HEK293 (cell line): ENCODE measurements at regions not wholly inside any gene's neighbourhood (a gene's known extent, or its start where the extent isn't known, plus 50 kb on each side); places are given as distances from the start of the nearest gene placed in this dataset.

ENCODE experiments used
- CTCF ChIA-PET: fragments of 350-600 bp; formaldehyde crosslinking; extraction: SDS; loops from one replicate; lab custom pipeline; 2021; ENCODE audit warnings: antibody characterized with exemption; lab: Yijun Ruan, JAX
- POLR2A ChIA-PET: fragments of 300-600 bp; formaldehyde crosslinking; extraction: SDS; loops from one replicate; lab custom pipeline; 2020; ENCODE audit warnings: antibody characterized with exemption, inconsistent platforms; lab: Yijun Ruan, JAX
- H3K27ac ChIP-seq: fragments of 200-500 bp; sonication (Bioruptor generic); 2 replicates; pipeline ENCODE4 v1.5.1; 2014; ENCODE audit warnings: low read depth, low read length, control low read depth, inconsistent platforms; ENCODE audit errors: extremely low read depth
- H3K36me3 ChIP-seq, 2 experiments: fragments of 200-500 bp in 1 of 2; sonication (Bioruptor generic) in 1 of 2; 1 replicate in 1 of 2; 2 replicates in 1 of 2; pipeline ENCODE4 v1.5.1; 2014 to 2017; ENCODE audit warnings: inconsistent platforms in 2 of 2, low read length in 2 of 2; ENCODE audit not compliant: control insufficient read depth in 2 of 2, insufficient read depth in 1 of 2
- H3K4me1 ChIP-seq: fragments of 200-500 bp; sonication (Bioruptor generic); 2 replicates; pipeline ENCODE4 v1.5.1; 2014; ENCODE audit warnings: mild to moderate bottlenecking, low read length, inconsistent platforms; ENCODE audit not compliant: control insufficient read depth, insufficient read depth
- H3K4me3 ChIP-seq: 2 replicates; pipeline ENCODE4 v1.5.1; 2011; ENCODE audit warnings: low read depth, mild to moderate bottlenecking, control low read depth, low read length, moderate library complexity
- H3K9me3 ChIP-seq: fragments of 200-500 bp; sonication (Bioruptor generic); 2 replicates; pipeline ENCODE4 v1.5.1; 2014; ENCODE audit warnings: low read depth, low read length, inconsistent platforms; ENCODE audit not compliant: control insufficient read depth, insufficient read depth
- BCL6B ChIP-seq: fragments of 450-650 bp; formaldehyde crosslinking; IDR thresholded peaks from 2 replicates; pipeline ENCODE4 v1.5.1; 2017; ENCODE audit warnings: missing biosample characterization, missing genetic modification characterization
- EGR2 ChIP-seq: fragments of 450-650 bp; formaldehyde crosslinking; IDR thresholded peaks from 2 replicates; pipeline ENCODE4 v1.5.1; 2016; ENCODE audit warnings: low read depth, missing biosample characterization, missing genetic modification characterization
- FEZF1 ChIP-seq: fragments of 450-650 bp; formaldehyde crosslinking; IDR thresholded peaks from 2 replicates; pipeline ENCODE4 v1.5.1; 2016; ENCODE audit warnings: missing biosample characterization, missing genetic modification characterization
- GFI1B ChIP-seq: fragments of 450-650 bp; formaldehyde crosslinking; IDR thresholded peaks from 2 replicates; pipeline ENCODE4 v1.5.1; 2016; ENCODE audit warnings: missing biosample characterization, missing genetic modification characterization
- IKZF3 ChIP-seq: fragments of 450-650 bp; IDR thresholded peaks from 2 replicates; pipeline ENCODE4 v1.5.0; 2018; ENCODE audit warnings: missing biosample characterization, mild to moderate bottlenecking, missing genetic modification characterization, moderate library complexity
- KLF9 ChIP-seq: fragments of 450-650 bp; formaldehyde crosslinking; IDR thresholded peaks from 2 replicates; pipeline ENCODE4 v1.5.1; 2016; ENCODE audit warnings: missing biosample characterization, missing genetic modification characterization, low read depth
- MZF1 ChIP-seq: fragments of 450-650 bp; formaldehyde crosslinking; IDR thresholded peaks from 2 replicates; pipeline ENCODE4 v1.5.1; 2017; ENCODE audit warnings: missing biosample characterization, missing genetic modification characterization, borderline replicate concordance
- OVOL3 ChIP-seq: fragments of 450-650 bp; formaldehyde crosslinking; IDR thresholded peaks from 2 replicates; pipeline ENCODE4 v1.5.1; 2016; ENCODE audit warnings: missing biosample characterization, missing genetic modification characterization
- SALL2 ChIP-seq: fragments of 450-650 bp; formaldehyde crosslinking; IDR thresholded peaks from 2 replicates; pipeline ENCODE4 v1.5.0; 2017; ENCODE audit warnings: missing biosample characterization, mild to moderate bottlenecking, missing genetic modification characterization, borderline replicate concordance
- TRIM28 ChIP-seq: IDR thresholded peaks from 2 replicates; pipeline ENCODE4 v1.6.1; 2011; ENCODE audit warnings: low read length, control low read depth, borderline replicate concordance
- YY1 ChIP-seq: fragments of 450-650 bp; formaldehyde crosslinking; IDR thresholded peaks from 2 replicates; pipeline ENCODE4 v1.5.1; 2018; ENCODE audit warnings: missing biosample characterization, missing genetic modification characterization
- ZBTB1 ChIP-seq: fragments of 450-650 bp; formaldehyde crosslinking; IDR thresholded peaks from 2 replicates; pipeline ENCODE4 v1.5.1; 2016; ENCODE audit warnings: missing biosample characterization, missing genetic modification characterization
- ZBTB20 ChIP-seq: fragments of 450-650 bp; formaldehyde crosslinking; IDR thresholded peaks from 2 replicates; pipeline ENCODE4 v1.5.1; 2016; ENCODE audit warnings: missing biosample characterization, missing genetic modification characterization
- ZBTB8A ChIP-seq: fragments of 450-650 bp; formaldehyde crosslinking; IDR thresholded peaks from 2 replicates; pipeline ENCODE4 v1.5.1; 2016; ENCODE audit warnings: missing biosample characterization, missing genetic modification characterization
- ZFP3 ChIP-seq: fragments of 450-650 bp; formaldehyde crosslinking; IDR thresholded peaks from 2 replicates; pipeline ENCODE4 v1.5.1; 2016; ENCODE audit warnings: low read depth, missing biosample characterization, missing genetic modification characterization
- ZNF10 ChIP-seq: fragments of 450-650 bp; formaldehyde crosslinking; IDR thresholded peaks from 2 replicates; pipeline ENCODE4 v1.5.1; 2017; ENCODE audit warnings: missing biosample characterization, missing genetic modification characterization
- ZNF114 ChIP-seq: fragments of 450-650 bp; formaldehyde crosslinking; IDR thresholded peaks from 2 replicates; pipeline ENCODE4 v1.5.0; 2017; ENCODE audit warnings: missing biosample characterization, missing genetic modification characterization
- ZNF239 ChIP-seq: fragments of 450-650 bp; formaldehyde crosslinking; IDR thresholded peaks from 2 replicates; pipeline ENCODE4 v1.5.1; 2016; ENCODE audit warnings: missing biosample characterization, missing genetic modification characterization
- ZNF335 ChIP-seq: fragments of 450-650 bp; formaldehyde crosslinking; conservative IDR thresholded peaks from 2 replicates; pipeline ENCODE4 v1.5.1; 2016; ENCODE audit warnings: missing biosample characterization, missing genetic modification characterization
- ZNF391 ChIP-seq: fragments of 450-650 bp; formaldehyde crosslinking; IDR thresholded peaks from 2 replicates; pipeline ENCODE4 v1.5.1; 2016; ENCODE audit warnings: low read depth, missing biosample characterization, missing genetic modification characterization, borderline replicate concordance
- ZNF416 ChIP-seq: fragments of 450-650 bp; formaldehyde crosslinking; IDR thresholded peaks from 2 replicates; pipeline ENCODE4 v1.5.1; 2016; ENCODE audit warnings: missing biosample characterization, missing genetic modification characterization
- ZNF423 ChIP-seq: fragments of 450-650 bp; formaldehyde crosslinking; IDR thresholded peaks from 2 replicates; pipeline ENCODE4 v1.5.1; 2016; ENCODE audit warnings: missing biosample characterization, missing genetic modification characterization
- ZNF449 ChIP-seq: fragments of 450-650 bp; formaldehyde crosslinking; IDR thresholded peaks from 2 replicates; pipeline ENCODE4 v1.5.1; 2017; ENCODE audit warnings: missing biosample characterization, mild to moderate bottlenecking, missing genetic modification characterization, moderate library complexity
- ZNF514 ChIP-seq: fragments of 450-650 bp; formaldehyde crosslinking; IDR thresholded peaks from 2 replicates; pipeline ENCODE4 v1.5.1; 2016; ENCODE audit warnings: missing biosample characterization, missing genetic modification characterization
- ZNF549 ChIP-seq: fragments of 450-650 bp; IDR thresholded peaks from 2 replicates; pipeline ENCODE4 v1.5.1; 2018; ENCODE audit warnings: missing biosample characterization, missing genetic modification characterization, mild to moderate bottlenecking, inconsistent platforms, moderate library complexity
- ZNF571 ChIP-seq: fragments of 450-650 bp; formaldehyde crosslinking; IDR thresholded peaks from 2 replicates; pipeline ENCODE4 v1.5.0; 2017; ENCODE audit warnings: missing biosample characterization, missing genetic modification characterization
- ZNF580 ChIP-seq: fragments of 450-650 bp; formaldehyde crosslinking; IDR thresholded peaks from 2 replicates; pipeline ENCODE4 v1.5.1; 2016; ENCODE audit warnings: missing biosample characterization, missing genetic modification characterization
- ZNF600 ChIP-seq: fragments of 450-650 bp; formaldehyde crosslinking; IDR thresholded peaks from 2 replicates; pipeline ENCODE4 v1.5.1; 2016; ENCODE audit warnings: missing biosample characterization, missing genetic modification characterization
- ZNF610 ChIP-seq: fragments of 450-650 bp; formaldehyde crosslinking; IDR thresholded peaks from 2 replicates; pipeline ENCODE4 v1.5.1; 2016; ENCODE audit warnings: missing biosample characterization, missing genetic modification characterization, borderline replicate concordance
- ZNF621 ChIP-seq: fragments of 450-650 bp; formaldehyde crosslinking; IDR thresholded peaks from 2 replicates; pipeline ENCODE4 v1.5.1; 2017; ENCODE audit warnings: missing biosample characterization, missing genetic modification characterization
- ZNF664 ChIP-seq: fragments of 450-650 bp; formaldehyde crosslinking; IDR thresholded peaks from 2 replicates; pipeline ENCODE4 v1.5.1; 2016; ENCODE audit warnings: missing biosample characterization, missing genetic modification characterization
- ZNF670 ChIP-seq: fragments of 450-650 bp; formaldehyde crosslinking; IDR thresholded peaks from 2 replicates; pipeline ENCODE4 v1.5.1; 2016; ENCODE audit warnings: missing biosample characterization, missing genetic modification characterization, low read depth
- ZSCAN16 ChIP-seq: fragments of 450-650 bp; formaldehyde crosslinking; IDR thresholded peaks from 2 replicates; pipeline ENCODE4 v1.5.1; 2016; ENCODE audit warnings: missing biosample characterization, missing genetic modification characterization
- ZSCAN18 ChIP-seq: fragments of 450-650 bp; formaldehyde crosslinking; IDR thresholded peaks from 2 replicates; pipeline ENCODE4 v1.5.1; 2016; ENCODE audit warnings: missing biosample characterization, missing genetic modification characterization

- no peak for TF ChIP-seq ZNF600 (tag by site-specific recombination)
- no peak for TF ChIP-seq GFI1B (tag by site-specific recombination)
- no peak for TF ChIP-seq ZNF610 (tag by site-specific recombination)
These were observed 202.8 kb upstream of the JAG1 start (continued) for GRCh38 chr20:10876558-10876957.

GRCh38 chr20:10877342-10877741, 203.5 kb upstream of the JAG1 start:
- CTCF ChIA-PET: no interaction called here
- POLR2A ChIA-PET: no interaction called here

GRCh38 chr20:10883166-10883565, 209.4 kb upstream of the JAG1 start:
- no peaks in the 10 kb centered on the region for H3K36me3 ChIP-seq
- no peaks in the 10 kb centered on the region for H3K4me1 ChIP-seq
- POLR2A ChIA-PET: no interaction called here
- no peak overlapping the region for H3K27ac ChIP-seq
- H3K9me3 ChIP-seq: no peaks in the 10 kb centered on the region
- CTCF ChIA-PET: no interaction called here
- H3K4me3 ChIP-seq: no peak overlapping the region
- TF ChIP-seq GFI1B (tag by site-specific recombination) (no peak), TRIM28 (no peak), ZSCAN18 (tag by site-specific recombination) (no peak), ZNF449 (tag by site-specific recombination) (no peak), ZNF664 (tag by site-specific recombination) (no peak), OVOL3 (tag by site-specific recombination) (no peak), ZNF549 (tag by site-specific recombination) (no peak), ZNF670 (tag by site-specific recombination) (no peak), ZNF335 (no peak), KLF9 (tag by site-specific recombination) (no peak), ZNF514 (tag by site-specific recombination) (no peak), ZNF600 (tag by site-specific recombination) (no peak), ZBTB1 (no peak), ZNF10 (no peak), ZNF114 (tag by site-specific recombination) (no peak), ZBTB8A (tag by site-specific recombination) (no peak), ZNF423 (tag by site-specific recombination) (no peak), ZNF239 (no peak)
- TF ChIP-seq, all 188 proteins: peak for 0

More at GRCh38 chr20:10877342-10877741, 203.5 kb upstream of the JAG1 start:
- no peaks in the 10 kb centered on the region for H3K4me1 ChIP-seq
- H3K9me3 ChIP-seq: no peaks in the 10 kb centered on the region; the same call in 1 of the 2 replicates
- no peak overlapping the region for H3K4me3 ChIP-seq
- no peak overlapping the region for H3K27ac ChIP-seq
- no peaks in the 10 kb centered on the region for H3K36me3 ChIP-seq
- TF ChIP-seq ZNF621 (tag by site-specific recombination) (no peak), ZFP3 (no peak), BCL6B (tag by site-specific recombination) (no peak), FEZF1 (no peak), ZNF580 (tag by site-specific recombination) (no peak), ZSCAN16 (tag by site-specific recombination) (no peak), MZF1 (tag by site-specific recombination) (no peak), ZNF416 (tag by site-specific recombination) (no peak), OVOL3 (tag by site-specific recombination) (no peak), YY1 (tag by site-specific recombination) (no peak), SALL2 (tag by site-specific recombination) (no peak), ZNF571 (tag by site-specific recombination) (no peak), EGR2 (no peak), ZNF391 (tag by site-specific recombination) (no peak), TRIM28 (no peak), ZBTB20 (no peak), IKZF3 (tag by site-specific recombination) (no peak)
